ENCODE measurements at regions not wholly inside any gene's neighbourhood (a gene's known extent, or its start where the extent isn't known, plus 50 kb on each side); places are given as distances from the start of the nearest gene placed in this dataset.
"Not testable (repeated sequence)": the region's sequence is repeated elsewhere in the genome, so short reads cannot be mapped to it uniquely, and the experiment has no call there.

GRCh38 chr4:110424144-110424543 lies 51.8 kb upstream of the ENPEP start:
- H3K9me3 ChIP-seq (ENCODE audit: low read length), result no peaks in the 10 kb centered on the region
- no peak overlapping the region for H2AFZ ChIP-seq (ENCODE audit: low read length)
- H3K9ac ChIP-seq (ENCODE audit: low read length), result no peak overlapping the region
- no peak overlapping the region for H3K4me2 ChIP-seq (ENCODE audit: low read depth, low read length, poor library complexity, severe bottlenecking)
- DNase-seq, result no peak
- H3K4me3 ChIP-seq (ENCODE audit: low read length), result no peak overlapping the region
- no peaks in the 10 kb centered on the region for H3K9me2 ChIP-seq (replicated peaks; ENCODE audit: insufficient read depth, low read length)
- no peaks in the 10 kb centered on the region for H4K20me1 ChIP-seq (ENCODE audit: insufficient read depth, low read depth, low read length)
- H3K36me3 ChIP-seq (ENCODE audit: insufficient read depth, low read length), result no peaks in the 10 kb centered on the region
- no peak overlapping the region for H3K27ac ChIP-seq (ENCODE audit: low read length)
- H3K27me3 ChIP-seq (ENCODE audit: low read length), result no peaks in the 10 kb centered on the region
- no peaks in the 10 kb centered on the region for H3K79me2 ChIP-seq (ENCODE audit: low read length)
- H3K4me1 ChIP-seq (ENCODE audit: low read length), result no peaks in the 10 kb centered on the region

DNA sequence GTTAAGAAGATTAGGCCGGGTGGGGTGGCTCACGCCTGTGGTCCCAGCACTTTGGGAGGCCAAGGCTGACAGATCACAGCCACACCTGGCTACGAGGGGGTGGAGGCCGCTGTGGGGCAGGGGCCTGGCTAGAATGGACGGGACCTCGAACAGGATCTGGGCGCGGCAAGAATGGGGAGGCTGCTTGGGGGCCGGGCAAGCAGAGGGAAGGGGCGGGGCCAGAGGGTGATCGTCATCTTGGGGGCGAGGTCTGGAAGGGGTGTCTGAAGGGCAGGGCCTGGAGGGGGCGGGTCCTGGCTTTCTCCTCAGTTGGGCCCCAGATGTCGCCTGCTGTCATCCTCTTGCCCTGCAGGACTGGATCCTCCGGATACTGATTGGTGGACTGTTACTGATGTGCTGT lies 57.3 kb upstream of the ENPEP start:
- Histone ChIP-seq H3K4me2 (ENCODE audit: low read depth, low read length, poor library complexity, severe bottlenecking) (no peak overlapping the region), H3K27me3 (ENCODE audit: low read length) (no peaks in the 10 kb centered on the region), H3K79me2 (ENCODE audit: low read length) (no peaks in the 10 kb centered on the region), H3K4me1 (ENCODE audit: low read length) (no peaks in the 10 kb centered on the region), H3K9me3 (ENCODE audit: low read length) (no peaks in the 10 kb centered on the region), H3K4me3 (ENCODE audit: low read length) (no peak overlapping the region), H3K9me2 (replicated peaks; ENCODE audit: insufficient read depth, low read length) (no peaks in the 10 kb centered on the region), H4K20me1 (ENCODE audit: insufficient read depth, low read depth, low read length) (no peaks in the 10 kb centered on the region), H2AFZ (ENCODE audit: low read length) (no peak overlapping the region), H3K27ac (ENCODE audit: low read length) (no peak overlapping the region), H3K9ac (ENCODE audit: low read length) (no peak overlapping the region), H3K36me3 (ENCODE audit: insufficient read depth, low read length) (no peaks in the 10 kb centered on the region)
- DNase-seq, result peak; percentile 53

DNA sequence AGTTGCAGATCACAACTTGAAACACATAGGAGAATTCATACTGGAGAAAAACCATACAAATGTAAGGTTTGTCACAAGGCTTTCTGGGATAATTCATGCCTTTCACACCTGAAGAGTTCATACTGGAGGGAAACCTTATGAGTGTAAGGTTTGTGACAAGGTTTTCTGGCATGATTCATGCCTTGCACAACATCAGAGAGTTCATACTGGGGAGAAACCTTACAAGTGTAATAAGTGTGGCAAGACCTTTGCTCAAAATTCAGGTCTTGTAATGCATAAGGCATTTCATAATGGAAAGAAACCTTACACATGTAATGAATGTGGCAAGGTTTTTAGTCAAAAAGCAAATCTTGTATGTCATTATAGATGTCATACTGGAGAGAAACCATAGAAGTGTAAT lies 58.8 kb upstream of the ENPEP start:
- Histone ChIP-seq H4K20me1 (ENCODE audit: insufficient read depth, low read depth, low read length) (no peaks in the 10 kb centered on the region), H3K4me2 (ENCODE audit: low read depth, low read length, poor library complexity, severe bottlenecking) (no peak overlapping the region), H3K79me2 (ENCODE audit: low read length) (no peaks in the 10 kb centered on the region), H3K4me3 (ENCODE audit: low read length) (no peak overlapping the region), H3K27me3 (ENCODE audit: low read length) (no peaks in the 10 kb centered on the region), H2AFZ (ENCODE audit: low read length) (no peak overlapping the region), H3K36me3 (ENCODE audit: insufficient read depth, low read length) (no peaks in the 10 kb centered on the region), H3K9me2 (replicated peaks; ENCODE audit: insufficient read depth, low read length) (no peaks in the 10 kb centered on the region), H3K27ac (ENCODE audit: low read length) (no peak overlapping the region), H3K9me3 (ENCODE audit: low read length) (no peaks in the 10 kb centered on the region), H3K9ac (ENCODE audit: low read length) (no peak overlapping the region), H3K4me1 (ENCODE audit: low read length) (no peaks in the 10 kb centered on the region)
- DNase-seq, result no peak

GRCh38 chr4:110415478-110415877 lies 60.5 kb upstream of the ENPEP start:
- H2AFZ ChIP-seq (ENCODE audit: low read length), result no peak overlapping the region
- no peaks in the 10 kb centered on the region for H3K36me3 ChIP-seq (ENCODE audit: insufficient read depth, low read length)
- H3K79me2 ChIP-seq (ENCODE audit: low read length), result no peaks in the 10 kb centered on the region
- H3K9ac ChIP-seq (ENCODE audit: low read length), result no peak overlapping the region
- no peaks in the 10 kb centered on the region for H3K27me3 ChIP-seq (ENCODE audit: low read length)
- no peak overlapping the region for H3K27ac ChIP-seq (ENCODE audit: low read length)
- H3K4me2 ChIP-seq (ENCODE audit: low read depth, low read length, poor library complexity, severe bottlenecking), result no peak overlapping the region
- no peaks in the 10 kb centered on the region for H3K9me3 ChIP-seq (ENCODE audit: low read length)
- no peaks in the 10 kb centered on the region for H3K9me2 ChIP-seq (replicated peaks; ENCODE audit: insufficient read depth, low read length)
- no peak overlapping the region for H3K4me3 ChIP-seq (ENCODE audit: low read length)
- DNase-seq, result no peak
- no peaks in the 10 kb centered on the region for H4K20me1 ChIP-seq (ENCODE audit: insufficient read depth, low read depth, low read length)
- H3K4me1 ChIP-seq (ENCODE audit: low read length), result no peaks in the 10 kb centered on the region

GRCh38 chr4:110415041-110415440 lies 60.9 kb upstream of the ENPEP start:
- H3K79me2 ChIP-seq (ENCODE audit: low read length), result no peaks in the 10 kb centered on the region
- no peaks in the 10 kb centered on the region for H3K9me2 ChIP-seq (replicated peaks; ENCODE audit: insufficient read depth, low read length)
- H3K9me3 ChIP-seq (ENCODE audit: low read length), result no peaks in the 10 kb centered on the region
- no peak overlapping the region for H2AFZ ChIP-seq (ENCODE audit: low read length)
- H3K36me3 ChIP-seq (ENCODE audit: insufficient read depth, low read length), result no peaks in the 10 kb centered on the region
- H4K20me1 ChIP-seq (ENCODE audit: insufficient read depth, low read depth, low read length), result no peaks in the 10 kb centered on the region
- H3K27ac ChIP-seq (ENCODE audit: low read length), result no peak overlapping the region
- H3K4me1 ChIP-seq (ENCODE audit: low read length), result no peaks in the 10 kb centered on the region
- no peak for DNase-seq
- H3K4me2 ChIP-seq (ENCODE audit: low read depth, low read length, poor library complexity, severe bottlenecking), result no peak overlapping the region
- no peaks in the 10 kb centered on the region for H3K27me3 ChIP-seq (ENCODE audit: low read length)
- no peak overlapping the region for H3K4me3 ChIP-seq (ENCODE audit: low read length)
- H3K9ac ChIP-seq (ENCODE audit: low read length), result no peak overlapping the region

GRCh38 chr4:110414561-110414920 lies 61.4 kb upstream of the ENPEP start:
- Histone ChIP-seq H3K79me2 (ENCODE audit: low read length) (no peaks in the 10 kb centered on the region), H3K9ac (ENCODE audit: low read length) (no peak overlapping the region), H3K27ac (ENCODE audit: low read length) (no peak overlapping the region), H3K9me3 (ENCODE audit: low read length) (no peaks in the 10 kb centered on the region), H4K20me1 (ENCODE audit: insufficient read depth, low read depth, low read length) (no peaks in the 10 kb centered on the region), H2AFZ (ENCODE audit: low read length) (no peak overlapping the region), H3K9me2 (replicated peaks; ENCODE audit: insufficient read depth, low read length) (no peaks in the 10 kb centered on the region), H3K4me1 (ENCODE audit: low read length) (no peaks in the 10 kb centered on the region), H3K36me3 (ENCODE audit: insufficient read depth, low read length) (no peaks in the 10 kb centered on the region), H3K4me3 (ENCODE audit: low read length) (no peak overlapping the region), H3K4me2 (ENCODE audit: low read depth, low read length, poor library complexity, severe bottlenecking) (no peak overlapping the region), H3K27me3 (ENCODE audit: low read length) (no peaks in the 10 kb centered on the region)
- DNase-seq, result no peak

- H3K4me3 ChIP-seq (ENCODE audit: low read length); H3K9ac ChIP-seq (ENCODE audit: low read length); H4K20me1 ChIP-seq (ENCODE audit: insufficient read depth, low read depth, low read length); DNase-seq; H3K4me2 ChIP-seq (ENCODE audit: low read depth, low read length, poor library complexity, severe bottlenecking); H3K36me3 ChIP-seq (ENCODE audit: insufficient read depth, low read length); H2AFZ ChIP-seq (ENCODE audit: low read length); H3K4me1 ChIP-seq (ENCODE audit: low read length); H3K27ac ChIP-seq (ENCODE audit: low read length); H3K9me3 ChIP-seq (ENCODE audit: low read length); H3K9me2 ChIP-seq (replicated peaks; ENCODE audit: insufficient read depth, low read length); H3K27me3 ChIP-seq (ENCODE audit: low read length); H3K79me2 ChIP-seq (ENCODE audit: low read length): not testable (repeated sequence)
Measured at GRCh38 chr4:110413807-110414560, 62.0 kb upstream of the ENPEP start.

DNA sequence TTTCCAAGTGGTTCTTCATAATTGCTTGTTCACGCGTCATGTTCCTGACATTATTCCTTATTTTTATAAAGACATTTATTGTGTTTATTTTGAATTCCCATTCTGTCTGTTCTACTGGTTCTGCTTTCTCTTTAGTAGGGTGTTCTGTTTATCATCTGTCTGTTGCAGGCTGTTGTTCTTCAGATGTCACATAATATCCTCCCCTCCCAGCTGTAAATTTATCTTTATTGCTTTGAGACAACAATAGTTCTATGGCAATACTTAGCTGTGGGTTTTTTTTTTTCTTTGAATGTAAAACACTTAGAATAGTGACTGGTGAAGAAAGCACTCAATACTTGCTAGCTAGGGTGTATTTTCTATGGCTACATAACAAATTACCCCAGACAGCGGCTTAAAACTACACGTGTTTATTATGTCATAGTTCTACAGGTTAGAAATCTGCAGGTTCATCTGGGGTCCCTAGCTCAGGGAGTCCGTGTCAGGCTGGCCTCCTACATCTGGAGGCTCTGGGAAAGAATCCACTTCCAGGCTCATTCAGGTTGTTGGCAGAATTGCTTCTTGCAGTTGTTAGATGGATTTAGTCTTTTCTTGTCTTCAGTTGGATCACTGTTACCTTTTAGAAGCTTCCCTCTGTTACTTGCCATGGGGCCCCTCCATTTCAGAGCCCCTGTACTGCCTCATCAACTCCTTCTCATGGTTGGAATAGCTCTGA lies 63.4 kb upstream of the ENPEP start:
- no peak overlapping the region for H3K4me2 ChIP-seq (ENCODE audit: low read depth, low read length, poor library complexity, severe bottlenecking)

More for the DNA sequence above, 63.4 kb upstream of the ENPEP start:
- Histone ChIP-seq H3K4me1 (ENCODE audit: low read length) (no peaks in the 10 kb centered on the region), H3K9ac (ENCODE audit: low read length) (no peak overlapping the region), H3K9me3 (ENCODE audit: low read length) (no peaks in the 10 kb centered on the region), H3K27ac (ENCODE audit: low read length) (no peak overlapping the region), H3K4me3 (ENCODE audit: low read length) (no peak overlapping the region), H2AFZ (ENCODE audit: low read length) (no peak overlapping the region), H3K27me3 (ENCODE audit: low read length) (no peaks in the 10 kb centered on the region), H3K36me3 (ENCODE audit: insufficient read depth, low read length) (no peaks in the 10 kb centered on the region), H3K79me2 (ENCODE audit: low read length) (no peaks in the 10 kb centered on the region), H4K20me1 (ENCODE audit: insufficient read depth, low read depth, low read length) (no peaks in the 10 kb centered on the region), H3K9me2 (replicated peaks; ENCODE audit: insufficient read depth, low read length) (no peaks in the 10 kb centered on the region)
- DNase-seq, result no peak
